SK-N-DZ (cell line): ENCODE measurements at regions not wholly inside any gene's neighbourhood (a gene's known extent, or its start where the extent isn't known, plus 50 kb on each side); places are given as distances from the start of the nearest gene placed in this dataset.
A peak's percentile ranks its signal among the peaks of the same experiment; 100 is the strongest.
"Not testable (repeated sequence)": the region's sequence is repeated elsewhere in the genome, so short reads cannot be mapped to it uniquely, and the experiment has no call there.

Experiments used
- DNase-seq: peaks from one replicate; pipeline ENCODE4 v3.0.0-alpha.2; 2015; ENCODE audit warnings: low spot score
- small RNA-seq, 2 experiments: library from RNA; depleted of rRNA; stranded (forward); fragments of <200 nt; gene quantifications; one replicate each; pipeline ENCODE3, GENCODE V24; 2014

DNA sequence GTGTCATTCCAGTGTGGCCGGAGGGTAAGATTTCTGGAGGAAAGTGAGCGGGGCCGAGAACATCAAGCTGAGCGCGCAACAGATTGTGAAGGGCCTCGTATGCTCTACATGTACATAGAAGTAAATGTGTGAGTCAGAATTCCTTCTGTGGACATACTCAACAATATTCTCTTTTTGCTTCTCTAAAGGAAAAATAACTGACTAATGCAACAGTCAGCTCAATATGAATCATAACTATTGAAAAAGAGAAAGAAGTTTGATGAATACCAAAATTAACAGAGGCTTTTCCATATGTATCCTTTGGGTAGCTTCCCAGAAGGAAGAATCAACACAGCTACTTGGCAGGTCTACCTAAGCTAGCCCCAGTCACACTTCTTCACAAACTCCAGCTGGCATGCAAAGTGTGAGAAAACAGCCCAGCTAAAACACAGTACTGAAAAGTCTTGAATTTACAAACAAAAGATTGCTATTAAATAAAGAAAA lies 87.5 kb upstream of the ZFP42 start:
- no peak for DNase-seq

DNA sequence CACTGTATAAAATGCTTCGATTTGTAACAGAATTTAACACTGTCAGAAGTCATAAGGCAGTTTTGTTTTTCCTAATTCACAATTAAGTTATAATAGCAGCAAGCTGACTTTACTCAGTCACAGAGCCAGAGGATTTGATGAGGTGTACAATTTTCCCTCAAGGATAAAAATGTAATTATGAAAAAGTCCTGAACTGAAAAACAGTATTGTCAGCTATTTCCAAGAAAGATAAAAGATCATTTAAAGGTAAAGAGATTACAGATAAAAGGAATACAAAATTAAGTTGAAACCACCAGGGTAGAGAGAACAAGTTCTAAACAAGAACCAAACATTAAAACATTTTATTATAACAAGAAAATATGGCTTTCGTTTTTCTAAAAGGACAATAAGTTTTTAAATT lies 86.8 kb upstream of the ZFP42 start:
- DNase-seq: no peak

DNA sequence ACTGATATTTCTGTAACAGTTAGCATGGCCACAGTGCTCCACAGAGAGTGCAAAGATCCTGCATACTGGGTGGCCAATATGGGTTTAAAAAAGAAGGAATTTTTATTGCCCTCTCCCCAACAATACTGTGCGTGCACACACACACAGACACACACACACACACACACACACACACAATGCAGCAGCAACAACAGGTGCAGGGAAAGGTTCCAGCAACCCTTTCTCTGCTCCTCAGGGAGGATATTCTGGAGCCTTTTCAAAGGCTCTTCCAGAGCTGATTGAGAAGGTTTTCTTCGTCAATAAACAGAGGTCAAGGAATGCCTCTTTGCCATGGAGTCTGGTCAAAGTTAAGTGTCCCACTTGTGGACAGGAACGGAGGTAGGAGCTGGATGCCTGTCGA lies 84.8 kb upstream of the ZFP42 start:
- no peak for DNase-seq

DNA sequence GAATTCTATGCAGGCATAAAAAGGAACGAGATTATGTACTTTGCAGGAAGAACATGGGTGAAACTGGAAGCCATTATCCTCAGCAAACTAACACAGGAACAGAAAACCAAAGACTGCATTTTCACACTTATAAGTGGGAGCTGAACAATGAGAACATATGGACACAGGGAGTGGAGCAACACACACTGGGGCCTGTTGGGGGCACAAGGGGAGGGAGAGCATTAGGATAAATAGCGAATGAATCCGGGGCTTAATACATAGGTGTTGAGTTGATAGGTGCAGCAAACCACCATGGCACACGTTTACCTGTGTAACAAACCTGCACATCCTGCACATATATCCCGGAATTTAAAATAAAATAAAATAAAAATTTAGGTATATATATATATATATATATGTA lies 80.2 kb upstream of the ZFP42 start:
- DNase-seq: not testable (repeated sequence)

DNA sequence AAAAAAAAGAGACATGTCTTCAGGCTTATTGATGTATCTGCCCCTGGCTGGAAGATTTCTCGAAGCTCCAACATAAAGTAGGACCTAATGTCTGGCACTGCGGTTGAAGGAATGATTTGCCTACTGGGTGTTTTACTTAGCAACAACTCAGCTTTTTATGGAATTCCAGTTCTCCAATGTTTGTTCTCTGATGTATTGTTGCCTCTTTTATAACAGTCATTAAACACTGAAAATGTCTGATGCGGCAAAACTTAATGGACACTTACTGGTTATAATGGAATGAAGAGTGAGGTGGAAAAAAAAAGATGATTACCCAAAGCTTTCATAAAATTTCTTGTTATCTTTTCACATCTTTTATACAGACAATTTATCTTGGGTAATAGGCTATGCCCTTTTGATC lies 75.6 kb upstream of the ZFP42 start:
- no peak for DNase-seq

DNA sequence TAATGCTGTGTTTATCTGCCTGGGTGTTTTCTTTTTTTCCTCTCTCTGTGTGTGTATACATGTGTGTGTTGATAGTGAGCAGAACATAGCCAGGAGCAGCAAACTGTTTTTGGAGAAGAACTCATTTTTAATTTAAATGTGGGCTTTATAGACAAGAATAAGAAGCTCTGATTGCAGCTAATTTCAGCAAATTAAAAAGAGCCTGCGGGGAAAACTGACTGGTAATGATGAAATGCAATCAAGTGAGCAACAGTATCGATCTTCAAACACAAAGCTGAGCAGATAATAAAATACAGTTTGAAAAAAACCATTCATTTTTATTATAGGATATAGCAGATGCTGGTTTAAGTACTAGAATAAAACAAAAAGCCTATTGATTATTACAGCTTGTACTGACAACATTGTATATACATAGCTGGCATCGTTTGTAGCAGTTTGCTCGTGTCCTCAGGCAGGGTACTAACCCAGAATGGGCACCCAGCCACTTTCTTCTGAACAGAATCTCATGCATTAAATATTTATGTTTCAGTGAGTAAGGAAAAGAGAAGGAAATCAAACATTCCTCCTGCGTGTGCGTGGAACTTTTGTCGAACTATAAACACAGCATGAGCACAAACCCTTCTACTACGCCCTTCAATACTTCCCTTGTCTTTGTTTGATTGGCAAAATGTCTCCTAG lies 73.5 kb upstream of the ZFP42 start:
- DNase-seq: no peak

DNA sequence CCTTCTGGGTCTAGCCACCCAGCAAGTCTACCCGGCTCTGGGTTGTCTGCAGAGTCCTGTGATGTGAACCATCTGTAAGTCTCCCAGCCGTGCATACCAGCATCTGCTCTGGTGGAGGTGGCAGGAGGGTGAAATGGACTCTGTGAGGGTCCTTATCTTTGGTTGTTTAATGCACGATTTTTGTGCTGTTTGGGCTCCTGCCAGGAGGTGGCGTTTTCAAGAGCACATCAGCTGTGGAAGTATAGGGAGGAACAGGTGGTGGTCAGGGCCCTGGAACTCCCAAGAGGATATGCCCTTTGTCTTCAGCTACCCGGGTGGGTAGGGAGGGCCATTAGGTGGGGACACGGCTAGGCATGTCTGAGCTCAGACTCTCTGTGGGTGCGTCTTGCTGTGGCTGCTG lies 66.5 kb upstream of the ZFP42 start:
- peak; percentile 29 for DNase-seq

DNA sequence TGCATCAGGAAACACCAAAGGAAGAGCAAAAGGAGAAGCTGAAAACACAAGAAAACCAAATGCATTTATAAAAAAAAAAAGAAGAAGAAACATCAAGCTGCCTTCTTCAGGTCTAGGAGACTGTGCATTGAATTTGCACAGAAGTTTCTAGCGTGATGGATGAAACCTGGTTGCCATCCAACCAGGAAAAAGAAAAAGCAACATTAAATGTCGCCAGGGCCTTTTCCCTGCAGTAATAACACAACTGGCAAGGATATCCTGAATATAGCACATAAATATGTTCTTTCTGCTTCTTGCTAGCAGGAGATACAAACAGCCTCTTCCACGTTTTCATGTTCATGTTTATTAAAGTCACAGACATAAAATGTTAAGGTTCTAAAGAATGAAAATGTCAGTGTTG lies 60.8 kb upstream of the ZFP42 start:
- DNase-seq: no peak

DNA sequence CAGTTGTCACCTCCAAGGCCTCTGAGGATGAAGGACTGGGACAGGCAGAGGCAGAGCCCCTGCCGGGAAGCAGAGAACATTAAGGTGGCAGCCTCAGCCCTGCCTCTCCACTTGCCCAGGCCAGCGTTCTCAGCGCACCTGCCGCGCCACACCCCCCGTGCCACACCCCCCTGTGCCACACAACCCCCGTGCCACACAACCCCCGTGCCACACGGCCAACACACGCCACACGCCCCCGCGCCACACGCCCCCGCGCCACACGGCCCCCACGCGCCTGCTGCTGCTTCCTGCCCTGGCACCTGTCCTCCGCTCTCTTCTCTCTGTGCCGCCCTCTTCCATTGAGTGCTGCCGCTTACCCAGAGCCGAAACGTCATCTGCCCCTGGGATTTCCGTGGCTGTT lies 58.0 kb upstream of the ZFP42 start:
- no peak for DNase-seq

DNA sequence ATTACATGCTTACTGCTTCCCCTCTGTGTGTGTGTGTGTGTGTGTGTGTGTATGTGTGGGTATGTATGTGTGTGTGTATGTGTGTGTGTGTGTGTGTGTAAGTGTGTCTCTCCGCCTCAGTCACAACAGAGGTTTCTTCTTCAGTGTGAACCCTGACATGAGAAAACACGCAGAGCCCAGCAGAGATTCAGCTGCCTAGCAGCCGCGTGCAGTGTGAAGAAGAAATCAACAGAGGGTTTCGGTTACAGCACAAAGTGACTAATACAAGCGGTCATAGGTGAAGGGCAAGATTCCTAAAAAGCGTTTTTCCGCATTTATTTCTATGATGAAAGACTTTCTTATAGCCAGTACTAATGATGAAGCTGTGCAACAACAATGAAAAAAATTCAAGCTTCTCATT lies 55.3 kb upstream of the ZFP42 start:
- no peak for DNase-seq

DNA sequence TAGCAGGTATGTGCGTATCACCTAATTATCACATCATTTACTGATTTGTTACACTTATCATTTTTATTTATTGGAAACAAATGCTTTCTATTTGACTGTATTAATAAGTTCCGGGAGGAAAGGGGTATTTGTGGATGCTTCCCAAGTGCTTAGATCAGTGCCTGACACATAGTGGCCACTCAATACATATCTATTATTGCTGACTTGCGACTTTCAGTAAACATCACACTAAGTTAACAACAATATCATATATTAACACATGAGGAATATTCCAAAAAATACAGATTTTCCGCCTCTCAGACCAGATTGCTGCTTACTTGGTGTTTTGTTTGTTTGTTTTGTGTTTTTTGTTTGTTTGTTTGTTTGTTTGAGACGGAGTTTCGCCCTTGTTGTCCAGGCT lies 52.6 kb upstream of the ZFP42 start:
- no peak for DNase-seq

DNA sequence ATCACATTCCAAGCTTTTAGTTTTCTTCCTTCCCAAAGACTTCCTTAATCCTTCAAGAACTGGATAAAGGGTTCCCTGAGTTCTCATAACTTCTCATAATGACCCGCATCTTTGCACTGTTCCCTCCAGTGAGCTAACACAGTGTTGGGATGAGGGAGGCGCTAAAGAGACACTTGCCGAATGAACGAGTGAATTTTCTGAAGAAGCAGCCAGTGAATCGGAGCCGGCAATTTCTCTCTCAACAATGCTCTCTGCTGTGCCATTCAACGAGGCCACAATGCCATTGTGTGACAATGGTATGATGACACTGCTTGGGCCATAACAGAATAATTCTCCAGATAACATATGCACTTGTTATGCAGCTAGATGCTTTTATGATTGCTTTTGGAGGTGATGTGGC lies 51.4 kb upstream of the ZFP42 start:
- DNase-seq: no peak

Small RNA genes lying in the stretch of these regions (small RNA-seq; reads per million reads assigned to genes)
- gene MRPS36P2: 0 to 0.04 reads per million in 2 experiments
